ENCODE measurements at regions not wholly inside any gene's neighbourhood (a gene's known extent, or its start where the extent isn't known, plus 50 kb on each side); places are given as distances from the start of the nearest gene placed in this dataset.

DNA sequence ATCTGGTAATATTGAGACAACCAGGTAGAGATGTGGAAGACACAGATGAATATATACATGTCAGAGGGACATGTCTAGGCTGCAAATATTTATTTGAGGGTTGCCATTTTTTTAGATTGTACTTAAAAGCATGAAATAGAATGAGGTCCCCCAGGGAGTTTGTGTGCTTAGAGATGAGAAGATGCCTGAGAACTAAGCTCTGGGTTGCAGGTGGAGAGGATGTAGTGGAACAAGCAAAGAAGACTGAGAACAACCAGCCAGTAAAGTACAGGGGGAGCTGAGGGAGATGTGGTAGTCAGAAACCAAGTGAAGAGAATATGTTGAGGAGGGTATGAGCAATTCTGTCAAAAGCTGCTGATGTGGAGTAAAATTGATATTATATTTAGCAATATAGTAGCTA is 95.6 kb upstream of the UNC5C start:
- TF ChIP-seq POLR2AphosphoS5 (IDR thresholded peaks at IDR 0.05) (no peak), POLR2A (IDR thresholded peaks at IDR 0.05) (no peak)
- TF ChIP-seq, protein P1, sequence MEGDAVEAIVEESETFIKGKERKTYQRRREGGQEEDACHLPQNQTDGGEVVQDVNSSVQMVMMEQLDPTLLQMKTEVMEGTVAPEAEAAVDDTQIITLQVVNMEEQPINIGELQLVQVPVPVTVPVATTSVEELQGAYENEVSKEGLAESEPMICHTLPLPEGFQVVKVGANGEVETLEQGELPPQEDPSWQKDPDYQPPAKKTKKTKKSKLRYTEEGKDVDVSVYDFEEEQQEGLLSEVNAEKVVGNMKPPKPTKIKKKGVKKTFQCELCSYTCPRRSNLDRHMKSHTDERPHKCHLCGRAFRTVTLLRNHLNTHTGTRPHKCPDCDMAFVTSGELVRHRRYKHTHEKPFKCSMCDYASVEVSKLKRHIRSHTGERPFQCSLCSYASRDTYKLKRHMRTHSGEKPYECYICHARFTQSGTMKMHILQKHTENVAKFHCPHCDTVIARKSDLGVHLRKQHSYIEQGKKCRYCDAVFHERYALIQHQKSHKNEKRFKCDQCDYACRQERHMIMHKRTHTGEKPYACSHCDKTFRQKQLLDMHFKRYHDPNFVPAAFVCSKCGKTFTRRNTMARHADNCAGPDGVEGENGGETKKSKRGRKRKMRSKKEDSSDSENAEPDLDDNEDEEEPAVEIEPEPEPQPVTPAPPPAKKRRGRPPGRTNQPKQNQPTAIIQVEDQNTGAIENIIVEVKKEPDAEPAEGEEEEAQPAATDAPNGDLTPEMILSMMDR (IDR thresholded peaks at IDR 0.05), result no peak
